ENCODE measurements at regions not wholly inside any gene's neighbourhood (a gene's known extent, or its start where the extent isn't known, plus 50 kb on each side); places are given as distances from the start of the nearest gene placed in this dataset.

- TF ChIP-seq, protein P1, sequence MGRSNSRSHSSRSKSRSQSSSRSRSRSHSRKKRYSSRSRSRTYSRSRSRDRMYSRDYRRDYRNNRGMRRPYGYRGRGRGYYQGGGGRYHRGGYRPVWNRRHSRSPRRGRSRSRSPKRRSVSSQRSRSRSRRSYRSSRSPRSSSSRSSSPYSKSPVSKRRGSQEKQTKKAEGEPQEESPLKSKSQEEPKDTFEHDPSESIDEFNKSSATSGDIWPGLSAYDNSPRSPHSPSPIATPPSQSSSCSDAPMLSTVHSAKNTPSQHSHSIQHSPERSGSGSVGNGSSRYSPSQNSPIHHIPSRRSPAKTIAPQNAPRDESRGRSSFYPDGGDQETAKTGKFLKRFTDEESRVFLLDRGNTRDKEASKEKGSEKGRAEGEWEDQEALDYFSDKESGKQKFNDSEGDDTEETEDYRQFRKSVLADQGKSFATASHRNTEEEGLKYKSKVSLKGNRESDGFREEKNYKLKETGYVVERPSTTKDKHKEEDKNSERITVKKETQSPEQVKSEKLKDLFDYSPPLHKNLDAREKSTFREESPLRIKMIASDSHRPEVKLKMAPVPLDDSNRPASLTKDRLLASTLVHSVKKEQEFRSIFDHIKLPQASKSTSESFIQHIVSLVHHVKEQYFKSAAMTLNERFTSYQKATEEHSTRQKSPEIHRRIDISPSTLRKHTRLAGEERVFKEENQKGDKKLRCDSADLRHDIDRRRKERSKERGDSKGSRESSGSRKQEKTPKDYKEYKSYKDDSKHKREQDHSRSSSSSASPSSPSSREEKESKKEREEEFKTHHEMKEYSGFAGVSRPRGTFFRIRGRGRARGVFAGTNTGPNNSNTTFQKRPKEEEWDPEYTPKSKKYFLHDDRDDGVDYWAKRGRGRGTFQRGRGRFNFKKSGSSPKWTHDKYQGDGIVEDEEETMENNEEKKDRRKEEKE (IDR thresholded peaks at IDR 0.05) = no peak
- TF ChIP-seq, protein P2, sequence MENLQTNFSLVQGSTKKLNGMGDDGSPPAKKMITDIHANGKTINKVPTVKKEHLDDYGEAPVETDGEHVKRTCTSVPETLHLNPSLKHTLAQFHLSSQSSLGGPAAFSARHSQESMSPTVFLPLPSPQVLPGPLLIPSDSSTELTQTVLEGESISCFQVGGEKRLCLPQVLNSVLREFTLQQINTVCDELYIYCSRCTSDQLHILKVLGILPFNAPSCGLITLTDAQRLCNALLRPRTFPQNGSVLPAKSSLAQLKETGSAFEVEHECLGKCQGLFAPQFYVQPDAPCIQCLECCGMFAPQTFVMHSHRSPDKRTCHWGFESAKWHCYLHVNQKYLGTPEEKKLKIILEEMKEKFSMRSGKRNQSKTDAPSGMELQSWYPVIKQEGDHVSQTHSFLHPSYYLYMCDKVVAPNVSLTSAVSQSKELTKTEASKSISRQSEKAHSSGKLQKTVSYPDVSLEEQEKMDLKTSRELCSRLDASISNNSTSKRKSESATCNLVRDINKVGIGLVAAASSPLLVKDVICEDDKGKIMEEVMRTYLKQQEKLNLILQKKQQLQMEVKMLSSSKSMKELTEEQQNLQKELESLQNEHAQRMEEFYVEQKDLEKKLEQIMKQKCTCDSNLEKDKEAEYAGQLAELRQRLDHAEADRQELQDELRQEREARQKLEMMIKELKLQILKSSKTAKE (IDR thresholded peaks at IDR 0.05; ENCODE audit: low read depth, poor library complexity, severe bottlenecking) = no peak
- no peak for TF ChIP-seq IRF5 (IDR thresholded peaks at IDR 0.05; ENCODE audit: borderline replicate concordance)
These were observed 221.8 kb downstream of the UACA start (continued) for GRCh38 chr15:70541511-70541910.

GRCh38 chr15:70539912-70540530 lies 223.3 kb downstream of the UACA start:
- ChIA-PET SMC1A (ENCODE audit: uncharacterized antibody, unreplicated experiment) (no interaction called here), RAD21 (ENCODE audit: unreplicated experiment) (no interaction called here), CTCF (no interaction called here), POLR2A (no interaction called here)
- no peak overlapping the region for H3K27ac ChIP-seq (ENCODE audit: control insufficient read depth, insufficient read depth)
- H3K36me3 ChIP-seq (ENCODE audit: control insufficient read depth in 2 of 2, insufficient read depth in 2 of 2, low read length in 1 of 2) = no peaks in the 10 kb centered on the region
- 33% methylated on average over 12 of the region's 12 CpGs for WGBS (ENCODE audit: insufficient coverage, insufficient replicate concordance, low lambda C conversion rate, missing lambda C conversion rate)
- FAIRE-seq (no peak), DNase-seq (ENCODE audit: low read depth, low spot score) (no peak), ATAC-seq (no peak)
- H3K9ac ChIP-seq (ENCODE audit: control insufficient read depth, insufficient read depth, low read length) = no peak overlapping the region
- BruUV-seq (replicated peaks) = no TSS peak
- H3K4me2 ChIP-seq (ENCODE audit: control insufficient read depth, insufficient read depth) = no peak overlapping the region
- H4K20me1 ChIP-seq (ENCODE audit: control insufficient read depth, insufficient read depth) = no peaks in the 10 kb centered on the region
- intact Hi-C loops (cut with micrococcal nuclease; ENCODE audit: unreplicated experiment) (no loop called here), in situ Hi-C loops (cut with MboI) (no loop called here)
- H3K9me3 ChIP-seq (replicated peaks; ENCODE audit: control insufficient read depth, insufficient read depth, low read length) = no peaks in the 10 kb centered on the region
- no peak overlapping the region for H3K4me3 ChIP-seq
- H3K4me1 ChIP-seq (ENCODE audit: control insufficient read depth, insufficient read depth, low read length) = peaks cover 8% of the 10 kb centered on the region
- no peak overlapping the region for H2AFZ ChIP-seq (ENCODE audit: control insufficient read depth, low read depth, low read length)
- H3K27me3 ChIP-seq (replicated peaks in 1 of 2; ENCODE audit: control insufficient read depth in 2 of 2, insufficient read depth in 2 of 2, low read length in 1 of 2) = peaks cover 0 to 1% of the 10 kb centered on the region in 2 experiments; a peak in 2 of 4 replicates
- H3K79me2 ChIP-seq (ENCODE audit: control insufficient read depth, insufficient read depth, low read length) = no peaks in the 10 kb centered on the region
- no peak for TF ChIP-seq ZNF24 (IDR thresholded peaks at IDR 0.05)
- no peak for TF ChIP-seq HDAC6 (IDR thresholded peaks at IDR 0.05; ENCODE audit: unreplicated experiment)
- TF ChIP-seq ELK1 (IDR thresholded peaks at IDR 0.05; ENCODE audit: low read depth, low read length) = no peak
- TF ChIP-seq ATF7 (IDR thresholded peaks at IDR 0.05; ENCODE audit: low read depth) = no peak
- no peak for TF ChIP-seq KLF5 (IDR thresholded peaks at IDR 0.05; ENCODE audit: partially characterized antibody)
- TF ChIP-seq YBX1 (IDR thresholded peaks at IDR 0.05) = no peak
- no peak for TF ChIP-seq MEF2A (IDR thresholded peaks at IDR 0.05; ENCODE audit: insufficient read depth, low read depth, low read length)
- TF ChIP-seq, protein P3, sequence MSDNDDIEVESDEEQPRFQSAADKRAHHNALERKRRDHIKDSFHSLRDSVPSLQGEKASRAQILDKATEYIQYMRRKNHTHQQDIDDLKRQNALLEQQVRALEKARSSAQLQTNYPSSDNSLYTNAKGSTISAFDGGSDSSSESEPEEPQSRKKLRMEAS (IDR thresholded peaks at IDR 0.05; ENCODE audit: low read depth, low read length) = no peak
